Endothelial cell of umbilical vein (primary cell): ENCODE measurements at regions not wholly inside any gene's neighbourhood (a gene's known extent, or its start where the extent isn't known, plus 50 kb on each side); places are given as distances from the start of the nearest gene placed in this dataset.

Source experiments
- BruUV-seq: library from RNA; stranded (reverse); fragments of 400-500 nt; replicated peaks from 2 replicates; lab custom pipeline; 2021; lab: Mats Ljungman, UMichigan
- CTCF ChIA-PET: fragments of 300-600, 350-600 bp; sonication (Branson Sonifier 250); formaldehyde crosslinking; loops from one replicate; lab custom pipeline; 2021; ENCODE audit warnings: antibody characterized with exemption, inconsistent platforms; lab: Charles Lee
- POLR2A ChIA-PET: fragments of 300-600, 350-600 bp; sonication (Branson Sonifier 250); formaldehyde crosslinking; loops from one replicate; lab custom pipeline; 2021; ENCODE audit warnings: antibody characterized with exemption, inconsistent platforms; lab: Charles Lee
- DNase-seq: peaks from one replicate; pipeline ENCODE4 v3.0.0-alpha.2; 2011; ENCODE audit warnings: low read depth, low spot score
- FAIRE-seq: peaks from 2 replicates; lab custom pipeline; 2011; peaks lifted over from hg19 to GRCh38; lab: Jason Lieb, UNC
- H2AFZ ChIP-seq: 2 replicates; pipeline ENCODE4 v1.6.0; 2012; ENCODE audit warnings: low read depth, low read length, control low read depth, inconsistent platforms
- H3K27ac ChIP-seq: 2 replicates; pipeline ENCODE4 v1.5.1; 2011; ENCODE audit warnings: low read depth, mild to moderate bottlenecking, control low read depth, low read length, moderate library complexity; ENCODE audit not compliant: insufficient read depth
- H3K27me3 ChIP-seq, 2 experiments: 2 replicates each; pipeline versions ENCODE4 v1.6.0 to v1.6.1; 2011; ENCODE audit warnings: low read length in 2 of 2, mixed read lengths in 1 of 2; ENCODE audit not compliant: control insufficient read depth in 2 of 2, insufficient read depth in 2 of 2
- H3K36me3 ChIP-seq, 2 experiments: 2 replicates in 1 of 2; 3 replicates in 1 of 2; pipeline ENCODE4 v1.5.1; 2011; ENCODE audit warnings: low read length in 2 of 2, mild to moderate bottlenecking in 1 of 2, moderate library complexity in 1 of 2; ENCODE audit not compliant: control insufficient read depth in 2 of 2, insufficient read depth in 2 of 2; ENCODE audit errors: extremely low read depth in 1 of 2
- H3K4me1 ChIP-seq: 3 replicates; pipeline ENCODE4 v1.5.1; 2011; ENCODE audit warnings: mild to moderate bottlenecking, low read length; ENCODE audit not compliant: control insufficient read depth, insufficient read depth; ENCODE audit errors: extremely low read depth
- H3K4me2 ChIP-seq: 2 replicates; pipeline ENCODE4 v1.6.1; 2011; ENCODE audit warnings: low read length, control low read depth, mixed read lengths; ENCODE audit not compliant: insufficient read depth
- H3K4me3 ChIP-seq, 3 experiments: fragments of 200-600 bp in 1 of 3; sonication (generic), shearing (Covaris generic) in 1 of 3; replicated peaks in 1 of 3; 2 replicates each; pipeline ENCODE4 v1.5.1; 2011 to 2016; ENCODE audit warnings: control low read depth in 3 of 3, low read length in 3 of 3, mild to moderate bottlenecking in 2 of 3, inconsistent platforms in 1 of 3, low read depth in 1 of 3, moderate library complexity in 1 of 3; ENCODE audit not compliant: insufficient read depth in 1 of 3
- H3K79me2 ChIP-seq: 2 replicates; pipeline ENCODE4 v1.6.0; 2012; ENCODE audit warnings: low read length, inconsistent platforms; ENCODE audit not compliant: control insufficient read depth, insufficient read depth
- H3K9ac ChIP-seq: replicated peaks from 2 replicates; pipeline ENCODE3; 2011; ENCODE audit warnings: low read length, control low read depth; ENCODE audit not compliant: insufficient read depth; ENCODE audit errors: extremely low read depth
- H3K9me1 ChIP-seq: replicated peaks from 3 replicates; pipeline ENCODE4 v1.6.0; 2011; ENCODE audit warnings: mild to moderate bottlenecking, low read length; ENCODE audit not compliant: control insufficient read depth, insufficient read depth; ENCODE audit errors: extremely low read depth
- H3K9me3 ChIP-seq: replicated peaks from 2 replicates; pipeline ENCODE4 v1.5.1; 2012; ENCODE audit warnings: low read length, inconsistent platforms; ENCODE audit not compliant: control insufficient read depth, insufficient read depth
- H4K20me1 ChIP-seq: replicated peaks from 2 replicates; pipeline ENCODE3; 2011; ENCODE audit warnings: mild to moderate bottlenecking, low read length; ENCODE audit not compliant: control insufficient read depth, insufficient read depth; ENCODE audit errors: extremely low read depth
- EZH2 ChIP-seq: IDR thresholded peaks from 2 replicates; pipeline ENCODE4 v1.6.1; 2012; ENCODE audit warnings: borderline replicate concordance, low read depth, mild to moderate bottlenecking, moderate library complexity, low read length, inconsistent platforms; ENCODE audit not compliant: severe bottlenecking
- FOS ChIP-seq: IDR thresholded peaks from 2 replicates; pipeline ENCODE4 v1.6.1; 2011; ENCODE audit warnings: mild to moderate bottlenecking, low read length, moderate library complexity, borderline replicate concordance; ENCODE audit not compliant: insufficient read depth
- GATA2 ChIP-seq: IDR thresholded peaks from 2 replicates; pipeline ENCODE4 v1.7.0; 2011; ENCODE audit warnings: low read depth, mild to moderate bottlenecking, moderate library complexity, mixed read lengths, low read length; ENCODE audit not compliant: insufficient read length, insufficient read depth
- JUN ChIP-seq: IDR thresholded peaks from 2 replicates; pipeline ENCODE4 v1.6.1; 2011; ENCODE audit warnings: borderline replicate concordance, low read depth; ENCODE audit not compliant: insufficient read length, insufficient read depth
- MYC ChIP-seq: IDR thresholded peaks from one replicate; pipeline ENCODE4 v1.6.1; 2011; ENCODE audit warnings: mild to moderate bottlenecking, low read depth, low read length
- POLR2A ChIP-seq: IDR thresholded peaks from 2 replicates; pipeline ENCODE4 v1.6.1; 2012; ENCODE audit warnings: low read depth, mild to moderate bottlenecking, control low read depth, low read length
- POLR2AphosphoS5 ChIP-seq: IDR thresholded peaks from 2 replicates; pipeline ENCODE4 v1.6.1; 2012; ENCODE audit warnings: low read depth, mild to moderate bottlenecking, control low read depth, low read length, moderate library complexity; ENCODE audit not compliant: insufficient read depth
- dilution Hi-C: fragments of 300-500 bp; cut with MboI; formaldehyde crosslinking; loops from one replicate; pipeline ENCODE4 v1.15.0; 2019; ENCODE audit warnings: low sequenced_read_pairs; ENCODE audit not compliant: extremely low pct_ligation_motif_present
- intact Hi-C: fragments of 100-400 bp; cut with micrococcal nuclease; formaldehyde crosslinking; loops from one replicate; pipeline ENCODE4 v1.10.0; 2022
- TF ChIP-seq, protein P1 (sequence below): IDR thresholded peaks from 2 replicates; pipeline ENCODE4 v1.6.1; 2011; ENCODE audit not compliant: insufficient read depth, insufficient read length
- TF ChIP-seq, protein P2 (sequence below), 2 donors: IDR thresholded peaks; 1 replicate in 1 of 2; 2 replicates in 1 of 2; pipeline ENCODE4 v1.5.1; 2011; ENCODE audit warnings: low read length in 2 of 2, mild to moderate bottlenecking in 2 of 2, moderate library complexity in 2 of 2, control low read depth in 1 of 2, inconsistent platforms in 1 of 2, low read depth in 1 of 2; ENCODE audit not compliant: insufficient read depth in 1 of 2; ENCODE audit errors: extremely low read depth in 1 of 2

DNA sequence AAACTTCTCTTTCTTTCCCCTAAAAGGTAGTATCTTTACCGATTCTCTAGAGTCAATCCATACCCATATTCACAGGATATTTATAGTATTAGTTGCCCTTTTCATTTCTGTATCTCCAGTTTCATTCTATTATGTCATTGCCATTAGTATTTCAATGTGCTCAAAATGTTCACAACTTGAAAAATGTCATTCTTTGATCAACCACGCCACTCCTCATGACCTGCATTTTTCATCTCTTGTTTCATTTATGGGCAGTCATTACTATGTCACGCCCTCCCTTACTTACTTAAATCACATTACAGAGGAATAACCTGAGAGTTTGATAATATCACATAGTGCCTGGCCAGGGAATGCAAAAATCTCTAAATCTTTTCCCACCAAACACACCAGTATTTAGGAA is 427.3 kb upstream of the GJE1 start:
- H3K4me3 ChIP-seq, result no peak overlapping the region
- no TSS peak for BruUV-seq
- no peaks in the 10 kb centered on the region for H3K9me1 ChIP-seq
- no peak for TF ChIP-seq EZH2
- TF ChIP-seq JUN, result no peak
- TF ChIP-seq, protein P1, sequence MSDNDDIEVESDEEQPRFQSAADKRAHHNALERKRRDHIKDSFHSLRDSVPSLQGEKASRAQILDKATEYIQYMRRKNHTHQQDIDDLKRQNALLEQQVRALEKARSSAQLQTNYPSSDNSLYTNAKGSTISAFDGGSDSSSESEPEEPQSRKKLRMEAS, result no peak
- no peak for TF ChIP-seq FOS
- no peak for TF ChIP-seq MYC
- TF ChIP-seq POLR2AphosphoS5, result no peak
- no peaks in the 10 kb centered on the region for H3K9me3 ChIP-seq
- dilution Hi-C loops (no loop called here), intact Hi-C loops (no loop called here)
- DNase-seq (no peak), FAIRE-seq (no peak)
- no peak overlapping the region for H3K4me2 ChIP-seq
- no peaks in the 10 kb centered on the region for H3K27me3 ChIP-seq
- POLR2A ChIA-PET, result no interaction called here
- no peaks in the 10 kb centered on the region for H3K79me2 ChIP-seq
- H3K36me3 ChIP-seq, result no peaks in the 10 kb centered on the region
- H3K27ac ChIP-seq, result no peak overlapping the region
- H3K4me1 ChIP-seq, result no peaks in the 10 kb centered on the region
- no peak overlapping the region for H3K9ac ChIP-seq
- no peak overlapping the region for H2AFZ ChIP-seq
- no peaks in the 10 kb centered on the region for H4K20me1 ChIP-seq
- CTCF ChIA-PET, result interaction anchor here (1.1 kb wide), 1 partner anchor 22 kb away, joined by 3 read pairs; no protein-coding TSS in a partner anchor

DNA sequence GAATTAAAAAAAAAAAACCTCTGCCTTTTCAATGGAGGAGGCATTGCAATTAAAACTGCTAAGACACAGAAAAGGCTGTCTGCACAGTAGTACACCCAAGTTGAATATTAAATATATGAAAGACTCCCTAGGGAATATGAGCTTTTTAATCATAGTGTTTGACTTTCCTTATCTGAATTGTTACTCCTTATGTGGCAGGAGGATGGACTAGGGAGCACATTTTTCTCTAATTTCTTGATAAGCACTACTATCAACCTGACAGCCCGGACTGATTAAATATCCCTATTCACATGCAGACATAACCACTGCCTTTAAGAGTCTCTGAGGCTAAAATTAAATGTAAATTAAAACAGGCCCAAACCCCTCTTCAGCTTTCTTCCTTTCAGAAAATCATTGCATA is 428.6 kb upstream of the GJE1 start:
- Histone ChIP-seq H2AFZ (no peak overlapping the region), H3K79me2 (no peaks in the 10 kb centered on the region), H3K9ac (no peak overlapping the region), H3K4me1 (no peaks in the 10 kb centered on the region), H3K4me3 (no peak overlapping the region), H3K27ac (no peak overlapping the region), H4K20me1 (no peaks in the 10 kb centered on the region), H3K9me1 (no peaks in the 10 kb centered on the region), H3K4me2 (no peak overlapping the region), H3K27me3 (no peaks in the 10 kb centered on the region), H3K36me3 (no peaks in the 10 kb centered on the region), H3K9me3 (no peaks in the 10 kb centered on the region)
- no TSS peak for BruUV-seq
- no peak for TF ChIP-seq MYC
- TF ChIP-seq, protein P2, sequence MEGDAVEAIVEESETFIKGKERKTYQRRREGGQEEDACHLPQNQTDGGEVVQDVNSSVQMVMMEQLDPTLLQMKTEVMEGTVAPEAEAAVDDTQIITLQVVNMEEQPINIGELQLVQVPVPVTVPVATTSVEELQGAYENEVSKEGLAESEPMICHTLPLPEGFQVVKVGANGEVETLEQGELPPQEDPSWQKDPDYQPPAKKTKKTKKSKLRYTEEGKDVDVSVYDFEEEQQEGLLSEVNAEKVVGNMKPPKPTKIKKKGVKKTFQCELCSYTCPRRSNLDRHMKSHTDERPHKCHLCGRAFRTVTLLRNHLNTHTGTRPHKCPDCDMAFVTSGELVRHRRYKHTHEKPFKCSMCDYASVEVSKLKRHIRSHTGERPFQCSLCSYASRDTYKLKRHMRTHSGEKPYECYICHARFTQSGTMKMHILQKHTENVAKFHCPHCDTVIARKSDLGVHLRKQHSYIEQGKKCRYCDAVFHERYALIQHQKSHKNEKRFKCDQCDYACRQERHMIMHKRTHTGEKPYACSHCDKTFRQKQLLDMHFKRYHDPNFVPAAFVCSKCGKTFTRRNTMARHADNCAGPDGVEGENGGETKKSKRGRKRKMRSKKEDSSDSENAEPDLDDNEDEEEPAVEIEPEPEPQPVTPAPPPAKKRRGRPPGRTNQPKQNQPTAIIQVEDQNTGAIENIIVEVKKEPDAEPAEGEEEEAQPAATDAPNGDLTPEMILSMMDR (IDR thresholded peaks at IDR 0.05; ENCODE audit: extremely low read depth in 1 of 2, insufficient read depth in 1 of 2, low read depth in 1 of 2, low read length in 2 of 2), result no peak
- TF ChIP-seq, protein P1, result no peak
- TF ChIP-seq POLR2A, result no peak
- no peak for TF ChIP-seq FOS
- no peak for TF ChIP-seq POLR2AphosphoS5
- no peak for TF ChIP-seq GATA2
- TF ChIP-seq EZH2, result no peak
- no peak for TF ChIP-seq JUN
- FAIRE-seq (no peak), DNase-seq (no peak)
- ChIA-PET CTCF (no interaction called here), POLR2A (no interaction called here)
- intact Hi-C loops (no loop called here), dilution Hi-C loops (no loop called here)
